ENCODE measurements at regions not wholly inside any gene's neighbourhood (a gene's known extent, or its start where the extent isn't known, plus 50 kb on each side); places are given as distances from the start of the nearest gene placed in this dataset.

GRCh38 chr10:123227706-123228105 is 73.5 kb downstream of the BUB3 start:
- Histone ChIP-seq H3K79me2 (ENCODE audit: control insufficient read depth, insufficient read depth, low read length) (no peaks in the 10 kb centered on the region), H3K36me3 (ENCODE audit: control insufficient read depth, insufficient read depth, low read length) (no peaks in the 10 kb centered on the region), H3K9ac (ENCODE audit: insufficient read depth in 1 of 2, low read depth in 2 of 2, low read length in 2 of 2) (no peak overlapping the region), H4K20me1 (replicated peaks; ENCODE audit: control insufficient read depth, insufficient read depth, low read length) (no peaks in the 10 kb centered on the region), H3K9me3 (replicated peaks; ENCODE audit: control insufficient read depth, insufficient read depth, low read depth, low read length) (no peaks in the 10 kb centered on the region), H3K27me3 (ENCODE audit: control insufficient read depth in 2 of 2, insufficient read depth in 2 of 2, low read length in 2 of 2) (no peaks in the 10 kb centered on the region), H3K4me3 (no peak overlapping the region), H3K4me1 (replicated peaks in 1 of 2; ENCODE audit: control insufficient read depth in 2 of 2, insufficient read depth in 2 of 2, low read length in 2 of 2) (no peaks in the 10 kb centered on the region), H3K4me2 (ENCODE audit: insufficient read depth, low read length) (no peak overlapping the region), H3K27ac (ENCODE audit: extremely low read depth, low read depth, low read length) (no peak overlapping the region), H3K9me1 (ENCODE audit: control insufficient read depth, insufficient read depth, low read length) (no peaks in the 10 kb centered on the region), H2AFZ (ENCODE audit: low read depth, low read length) (no peak overlapping the region)
- ChIA-PET POLR2A (no interaction called here), CTCF (ENCODE audit: low intra/inter-chr PET ratio) (no interaction called here)
- no peak for DNase-seq (ENCODE audit: extremely low read depth in 1 of 4, low spot score in 3 of 4)
- in situ Hi-C loops (cut with MboI) (no loop called here), intact Hi-C loops (cut with micrococcal nuclease) (no loop called here)
- no peak for ATAC-seq
- WGBS (ENCODE audit: insufficient coverage, low coverage, missing lambda C conversion rate): 0% methylated on average over 2 of the region's 2 CpGs
- BruUV-seq (replicated peaks): no TSS peak
- FAIRE-seq: no peak
- no peak for TF ChIP-seq PHF21A (IDR thresholded peaks at IDR 0.05; ENCODE audit: borderline replicate concordance, low read depth)
- TF ChIP-seq NUFIP1 (IDR thresholded peaks at IDR 0.05; ENCODE audit: partially characterized antibody): no peak
- no peak for TF ChIP-seq NFATC3 (IDR thresholded peaks at IDR 0.05)

GRCh38 chr10:123229927-123230630 is 75.9 kb downstream of the BUB3 start:
- ChIA-PET POLR2A (interaction anchor here (1.5 kb wide), 1 partner anchor 12 kb away, joined by 4 read pairs; no protein-coding TSS in a partner anchor), CTCF (ENCODE audit: low intra/inter-chr PET ratio) (no interaction called here)
- DNase-seq (ENCODE audit: extremely low read depth in 1 of 4, low spot score in 3 of 4) (no peak), FAIRE-seq (no peak), ATAC-seq (no peak)
- no TSS peak for BruUV-seq (replicated peaks)
- Histone ChIP-seq H3K4me1 (replicated peaks in 1 of 2; ENCODE audit: control insufficient read depth in 2 of 2, insufficient read depth in 2 of 2, low read length in 2 of 2) (no peaks in the 10 kb centered on the region), H3K4me2 (ENCODE audit: insufficient read depth, low read length) (no peak overlapping the region), H3K4me3 (no peak overlapping the region), H3K27ac (ENCODE audit: extremely low read depth, low read depth, low read length) (no peak overlapping the region), H3K9ac (ENCODE audit: insufficient read depth in 1 of 2, low read depth in 2 of 2, low read length in 2 of 2) (no peak overlapping the region), H3K36me3 (ENCODE audit: control insufficient read depth, insufficient read depth, low read length) (no peaks in the 10 kb centered on the region), H3K9me3 (replicated peaks; ENCODE audit: control insufficient read depth, insufficient read depth, low read depth, low read length) (no peaks in the 10 kb centered on the region), H3K79me2 (ENCODE audit: control insufficient read depth, insufficient read depth, low read length) (no peaks in the 10 kb centered on the region), H4K20me1 (replicated peaks; ENCODE audit: control insufficient read depth, insufficient read depth, low read length) (no peaks in the 10 kb centered on the region), H2AFZ (ENCODE audit: low read depth, low read length) (no peak overlapping the region), H3K27me3 (ENCODE audit: control insufficient read depth in 2 of 2, insufficient read depth in 2 of 2, low read length in 2 of 2) (no peaks in the 10 kb centered on the region), H3K9me1 (ENCODE audit: control insufficient read depth, insufficient read depth, low read length) (no peaks in the 10 kb centered on the region)
- 0% methylated on average over 8 of the region's 8 CpGs for WGBS (ENCODE audit: insufficient coverage, low coverage, missing lambda C conversion rate)
- in situ Hi-C loops (cut with MboI) (no loop called here), intact Hi-C loops (cut with micrococcal nuclease) (no loop called here)
- TF ChIP-seq BDP1 (IDR thresholded peaks at IDR 0.05; ENCODE audit: insufficient read depth, insufficient read length) (no peak), HNRNPLL (IDR thresholded peaks at IDR 0.05; ENCODE audit: low read depth, low read length, poor library complexity, severe bottlenecking) (no peak), JUN (IDR thresholded peaks at IDR 0.05; ENCODE audit: borderline replicate concordance, low read depth, low read length) (no peak), JUN (CRISPR knock-in tag; IDR thresholded peaks at IDR 0.05; ENCODE audit: borderline replicate concordance) (no peak), PHF21A (IDR thresholded peaks at IDR 0.05; ENCODE audit: borderline replicate concordance, low read depth) (no peak), SOX6 (IDR thresholded peaks at IDR 0.05) (no peak), SMARCA4 (IDR thresholded peaks at IDR 0.05) (no peak), ZNF584 (CRISPR knock-in tag; IDR thresholded peaks at IDR 0.05; ENCODE audit: low read depth) (no peak), ATF3 (IDR thresholded peaks at IDR 0.05) (no peak), ATF3 (CRISPR knock-in tag; conservative IDR thresholded peaks at IDR 0.05) (no peak), LCOR (CRISPR knock-in tag; IDR thresholded peaks at IDR 0.05) (no peak), CREM (IDR thresholded peaks at IDR 0.05; ENCODE audit: low read depth) (no peak), ZFP30 (CRISPR knock-in tag; IDR thresholded peaks at IDR 0.05; ENCODE audit: borderline replicate concordance) (no peak), ZNF140 (CRISPR knock-in tag; IDR thresholded peaks at IDR 0.05) (no peak), NR2C1 (IDR thresholded peaks at IDR 0.05) (no peak), NR2C1 (tag; IDR thresholded peaks at IDR 0.05) (no peak), ZNF134 (CRISPR knock-in tag; conservative IDR thresholded peaks at IDR 0.05) (no peak), PRMT5 (CRISPR knock-in tag; IDR thresholded peaks at IDR 0.05) (no peak)
